Thoracic aorta (tissue), 2 donors: ENCODE measurements at regions not wholly inside any gene's neighbourhood (a gene's known extent, or its start where the extent isn't known, plus 50 kb on each side); places are given as distances from the start of the nearest gene placed in this dataset.

Experiments
- ATAC-seq: fragments of 150-250 bp; one replicate; pipeline ENCODE4 v1.8.0; 2017; ENCODE audit warnings: low read depth; ENCODE audit not compliant: insufficient number of reproducible peaks, low FRiP score
- DNase-seq: peaks from one replicate; pipeline ENCODE4 v3.0.0-alpha.2; 2020; ENCODE audit warnings: low spot score
- H3K27ac ChIP-seq, 2 donors: fragments of 200-600 bp; sonication (generic); 1 replicate in 1 of 2; 2 replicates in 1 of 2; pipeline ENCODE4 v1.5.1; 2016; ENCODE audit warnings: mild to moderate bottlenecking in 2 of 2, moderate library complexity in 2 of 2
- H3K27me3 ChIP-seq: fragments of 200-600 bp; sonication (generic); replicated peaks from 2 replicates; pipeline ENCODE4 v1.6.0; 2016; ENCODE audit warnings: mild to moderate bottlenecking; ENCODE audit not compliant: insufficient read depth
- H3K36me3 ChIP-seq: fragments of 200-600 bp; sonication (generic); one replicate; pipeline ENCODE4 v1.5.1; 2016
- H3K4me1 ChIP-seq, 2 donors: fragments of 200-600 bp; sonication (generic); 1 replicate in 1 of 2; 2 replicates in 1 of 2; pipeline versions ENCODE4 v1.5.1 to v1.6.0; 2016; ENCODE audit warnings: low read depth in 2 of 2, mild to moderate bottlenecking in 1 of 2; ENCODE audit not compliant: control insufficient read depth in 1 of 2
- H3K4me3 ChIP-seq: fragments of 200-600 bp; sonication (generic); 2 replicates; pipeline ENCODE4 v1.5.1; 2016; ENCODE audit warnings: mild to moderate bottlenecking
- H3K9me3 ChIP-seq: fragments of 200-600 bp; sonication (generic); 2 replicates; pipeline ENCODE4 v1.5.1; 2016
- TF ChIP-seq, protein P1 (sequence below): fragments of 200-600 bp; sonication (generic); IDR thresholded peaks from one replicate; pipeline ENCODE4 v1.5.1; 2019; ENCODE audit warnings: antibody characterized with exemption

DNA sequence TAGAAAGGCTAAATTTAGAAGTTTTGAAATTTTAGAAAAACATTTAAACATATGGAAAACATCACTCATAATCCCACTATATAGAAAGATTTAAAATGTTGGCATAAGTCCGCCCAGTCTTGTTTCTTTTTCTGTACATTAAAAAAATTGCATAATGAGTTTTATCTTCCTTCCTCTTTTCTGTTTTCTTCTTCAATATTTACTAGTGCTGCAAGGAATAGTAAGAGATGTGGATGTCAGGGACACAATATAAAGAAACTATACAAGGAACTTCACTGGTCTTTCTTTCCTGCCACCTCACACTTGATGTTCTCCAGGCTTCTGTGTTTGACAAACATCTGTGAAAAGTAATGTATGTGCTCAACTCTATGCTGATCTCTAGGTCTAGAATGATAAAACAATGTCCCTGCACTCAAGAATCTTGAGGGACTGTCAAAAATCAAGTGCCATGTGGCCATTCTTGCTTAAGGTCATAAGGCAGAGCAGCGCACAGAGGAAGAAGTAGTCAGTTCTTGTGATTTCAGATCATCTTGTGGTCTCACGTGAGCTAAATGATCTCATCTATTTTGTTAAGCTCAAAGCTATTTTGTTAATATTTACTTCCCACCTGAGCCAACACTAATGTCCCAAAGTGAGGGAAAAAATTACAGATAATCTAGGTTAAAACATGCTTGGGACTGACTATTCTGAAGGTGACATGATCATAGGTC is 186.9 kb upstream of the OBI1 start:
- TF ChIP-seq, protein P1, sequence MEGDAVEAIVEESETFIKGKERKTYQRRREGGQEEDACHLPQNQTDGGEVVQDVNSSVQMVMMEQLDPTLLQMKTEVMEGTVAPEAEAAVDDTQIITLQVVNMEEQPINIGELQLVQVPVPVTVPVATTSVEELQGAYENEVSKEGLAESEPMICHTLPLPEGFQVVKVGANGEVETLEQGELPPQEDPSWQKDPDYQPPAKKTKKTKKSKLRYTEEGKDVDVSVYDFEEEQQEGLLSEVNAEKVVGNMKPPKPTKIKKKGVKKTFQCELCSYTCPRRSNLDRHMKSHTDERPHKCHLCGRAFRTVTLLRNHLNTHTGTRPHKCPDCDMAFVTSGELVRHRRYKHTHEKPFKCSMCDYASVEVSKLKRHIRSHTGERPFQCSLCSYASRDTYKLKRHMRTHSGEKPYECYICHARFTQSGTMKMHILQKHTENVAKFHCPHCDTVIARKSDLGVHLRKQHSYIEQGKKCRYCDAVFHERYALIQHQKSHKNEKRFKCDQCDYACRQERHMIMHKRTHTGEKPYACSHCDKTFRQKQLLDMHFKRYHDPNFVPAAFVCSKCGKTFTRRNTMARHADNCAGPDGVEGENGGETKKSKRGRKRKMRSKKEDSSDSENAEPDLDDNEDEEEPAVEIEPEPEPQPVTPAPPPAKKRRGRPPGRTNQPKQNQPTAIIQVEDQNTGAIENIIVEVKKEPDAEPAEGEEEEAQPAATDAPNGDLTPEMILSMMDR, result no peak
- H3K4me3 ChIP-seq, result no peak overlapping the region
- no peaks in the 10 kb centered on the region for H3K4me1 ChIP-seq
- H3K36me3 ChIP-seq, result no peaks in the 10 kb centered on the region
- H3K9me3 ChIP-seq, result no peaks in the 10 kb centered on the region
- H3K27ac ChIP-seq, result no peak overlapping the region
- no peak for ATAC-seq
- H3K27me3 ChIP-seq, result no peaks in the 10 kb centered on the region
- DNase-seq, result no peak

DNA sequence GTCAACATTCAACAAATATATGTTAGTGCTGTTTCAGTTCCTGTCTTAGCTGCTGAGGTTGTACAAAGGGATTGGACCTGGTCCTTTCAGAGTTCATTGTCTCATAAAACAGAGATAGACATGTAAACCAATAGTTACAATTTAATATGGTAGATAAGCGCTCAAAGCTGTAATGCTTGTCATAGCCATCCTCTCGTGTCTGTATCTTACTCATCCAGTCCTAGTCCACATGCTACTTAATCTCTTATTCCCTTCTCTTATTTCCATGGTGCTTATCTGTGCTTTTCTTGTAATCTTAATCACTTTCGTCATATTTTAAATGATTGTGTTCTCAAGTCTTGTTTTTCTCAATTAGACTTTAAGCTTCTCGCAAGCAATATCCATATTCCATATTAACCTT is 185.2 kb upstream of the OBI1 start:
- ATAC-seq, result no peak
- no peaks in the 10 kb centered on the region for H3K4me1 ChIP-seq
- no peaks in the 10 kb centered on the region for H3K9me3 ChIP-seq
- H3K27ac ChIP-seq, result no peak overlapping the region
- H3K27me3 ChIP-seq, result no peaks in the 10 kb centered on the region
- DNase-seq, result no peak
- H3K36me3 ChIP-seq, result no peaks in the 10 kb centered on the region
- TF ChIP-seq, protein P1, result no peak
- no peak overlapping the region for H3K4me3 ChIP-seq

DNA sequence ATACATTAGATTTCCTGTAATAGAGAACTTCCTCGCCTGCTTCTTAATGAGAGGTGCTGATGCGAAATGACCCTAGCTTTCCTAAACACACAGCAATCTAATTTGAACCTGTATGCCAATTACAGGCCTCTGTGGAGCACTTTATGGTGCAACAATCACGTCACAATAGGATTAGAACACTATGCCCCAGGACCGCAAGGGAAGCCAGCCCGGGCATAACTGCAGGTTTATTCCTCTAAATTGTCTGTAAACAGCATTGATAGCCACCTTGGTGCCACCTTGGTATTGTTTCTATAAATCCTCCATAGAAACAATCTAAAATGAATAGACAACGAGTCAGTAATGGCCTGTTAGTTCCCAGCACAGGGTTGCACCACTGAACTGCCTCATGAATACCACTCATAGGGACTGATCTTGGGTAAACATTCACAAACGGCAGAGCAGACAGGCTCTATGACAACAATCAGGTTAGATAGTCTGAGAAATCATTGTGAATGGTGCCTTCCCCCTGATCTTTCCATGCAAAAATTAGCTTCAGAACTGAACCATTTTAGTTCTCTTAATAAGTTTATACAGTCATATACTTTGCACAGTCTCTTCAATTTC is 182.5 kb upstream of the OBI1 start:
- DNase-seq (no peak), ATAC-seq (no peak)
- no peaks in the 10 kb centered on the region for H3K36me3 ChIP-seq
- no peak overlapping the region for H3K4me3 ChIP-seq
- TF ChIP-seq, protein P1, result no peak
- no peaks in the 10 kb centered on the region for H3K4me1 ChIP-seq
- no peak overlapping the region for H3K27ac ChIP-seq
- no peaks in the 10 kb centered on the region for H3K9me3 ChIP-seq
- H3K27me3 ChIP-seq, result no peaks in the 10 kb centered on the region

- TF ChIP-seq, protein P1, result no peak
- H3K4me1 ChIP-seq, result no peaks in the 10 kb centered on the region
- ATAC-seq (no peak), DNase-seq (no peak)
- no peaks in the 10 kb centered on the region for H3K36me3 ChIP-seq
- H3K27ac ChIP-seq, result no peak overlapping the region
- no peak overlapping the region for H3K4me3 ChIP-seq
- H3K27me3 ChIP-seq, result no peaks in the 10 kb centered on the region
- H3K9me3 ChIP-seq, result no peaks in the 10 kb centered on the region
Measured at GRCh38 chr13:78836238-78836784, 177.4 kb upstream of the OBI1 start.

DNA sequence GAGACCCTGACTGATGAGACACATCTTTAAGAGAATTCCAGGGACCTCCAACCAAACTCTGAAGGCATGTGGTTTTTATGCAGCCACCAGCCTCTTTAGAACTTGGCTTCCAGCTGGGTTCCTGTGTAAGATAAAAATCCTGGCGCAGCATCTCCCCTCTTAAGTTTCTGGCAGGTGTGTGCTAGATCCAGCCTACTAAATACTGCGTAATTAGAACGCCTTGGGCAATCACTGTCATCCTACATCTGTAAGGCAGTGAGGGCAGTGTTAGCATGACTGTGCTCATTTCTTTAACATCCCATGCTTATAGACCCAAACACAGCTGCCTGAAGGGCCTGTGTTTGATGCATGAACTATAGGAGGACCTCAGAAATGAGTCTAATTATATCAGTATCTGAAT is 173.5 kb upstream of the OBI1 start:
- H3K36me3 ChIP-seq, result no peaks in the 10 kb centered on the region
- H3K4me3 ChIP-seq, result no peak overlapping the region
- no peak for DNase-seq
- H3K4me1 ChIP-seq, result no peaks in the 10 kb centered on the region
- no peaks in the 10 kb centered on the region for H3K9me3 ChIP-seq
- no peak overlapping the region for H3K27ac ChIP-seq
- no peak for ATAC-seq
- no peaks in the 10 kb centered on the region for H3K27me3 ChIP-seq
- TF ChIP-seq, protein P1, result no peak
